ENCODE measurements at regions not wholly inside any gene's neighbourhood (a gene's known extent, or its start where the extent isn't known, plus 50 kb on each side); places are given as distances from the start of the nearest gene placed in this dataset.

- DNase-seq = no peak
- no TSS peak for BruUV-seq (replicated peaks)
- no peaks in the 10 kb centered on the region for H3K36me3 ChIP-seq (ENCODE audit: low read depth, low read length)
These were observed 130.8 kb upstream of the LARP1 start for GRCh38 chr5:154624341-154624740.

GRCh38 chr5:154620411-154620810 lies 134.8 kb upstream of the LARP1 start:
- DNase-seq = no peak
- BruUV-seq (replicated peaks) = no TSS peak
- no peaks in the 10 kb centered on the region for H3K9me2 ChIP-seq (replicated peaks; ENCODE audit: low read length)
- H2AFZ ChIP-seq (ENCODE audit: low read length) = no peak overlapping the region
- no peak overlapping the region for H3K4me3 ChIP-seq (ENCODE audit: low read length)
- intact Hi-C loops (cut with micrococcal nuclease) = no loop called here
- TF ChIP-seq, protein P1, sequence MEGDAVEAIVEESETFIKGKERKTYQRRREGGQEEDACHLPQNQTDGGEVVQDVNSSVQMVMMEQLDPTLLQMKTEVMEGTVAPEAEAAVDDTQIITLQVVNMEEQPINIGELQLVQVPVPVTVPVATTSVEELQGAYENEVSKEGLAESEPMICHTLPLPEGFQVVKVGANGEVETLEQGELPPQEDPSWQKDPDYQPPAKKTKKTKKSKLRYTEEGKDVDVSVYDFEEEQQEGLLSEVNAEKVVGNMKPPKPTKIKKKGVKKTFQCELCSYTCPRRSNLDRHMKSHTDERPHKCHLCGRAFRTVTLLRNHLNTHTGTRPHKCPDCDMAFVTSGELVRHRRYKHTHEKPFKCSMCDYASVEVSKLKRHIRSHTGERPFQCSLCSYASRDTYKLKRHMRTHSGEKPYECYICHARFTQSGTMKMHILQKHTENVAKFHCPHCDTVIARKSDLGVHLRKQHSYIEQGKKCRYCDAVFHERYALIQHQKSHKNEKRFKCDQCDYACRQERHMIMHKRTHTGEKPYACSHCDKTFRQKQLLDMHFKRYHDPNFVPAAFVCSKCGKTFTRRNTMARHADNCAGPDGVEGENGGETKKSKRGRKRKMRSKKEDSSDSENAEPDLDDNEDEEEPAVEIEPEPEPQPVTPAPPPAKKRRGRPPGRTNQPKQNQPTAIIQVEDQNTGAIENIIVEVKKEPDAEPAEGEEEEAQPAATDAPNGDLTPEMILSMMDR (conservative IDR thresholded peaks at IDR 0.05; ENCODE audit: low read depth, low read length) = no peak
- TF ChIP-seq EZH2phosphoT487 (IDR thresholded peaks at IDR 0.05; ENCODE audit: borderline replicate concordance, low read length) = no peak
- no peaks in the 10 kb centered on the region for H3K9me3 ChIP-seq (ENCODE audit: low read length)
- ATAC-seq = no peak
- H3K36me3 ChIP-seq (ENCODE audit: low read depth, low read length) = no peaks in the 10 kb centered on the region
- H3F3A ChIP-seq (ENCODE audit: low read length, unreplicated experiment) = no peaks in the 10 kb centered on the region
- H3K4me1 ChIP-seq (ENCODE audit: insufficient read depth, low read length) = no peaks in the 10 kb centered on the region
- no peak overlapping the region for H3K27ac ChIP-seq (ENCODE audit: low read length)
- POLR2A ChIA-PET (ENCODE audit: unreplicated experiment) = no interaction called here
- CTCF ChIA-PET = no interaction called here
- H3K27me3 ChIP-seq (ENCODE audit: low read length) = 0 out of 2 replicates have a peak, but pooled peaks cover 3% of the 10 kb centered on the region
- no peaks in the 10 kb centered on the region for H4K20me1 ChIP-seq (ENCODE audit: low read length)
- H3K4me2 ChIP-seq (ENCODE audit: low read length) = no peak overlapping the region
- H3K9ac ChIP-seq (ENCODE audit: low read length) = no peak overlapping the region
- no peaks in the 10 kb centered on the region for H3K79me2 ChIP-seq (ENCODE audit: low read length)

More at GRCh38 chr5:154624341-154624740, 130.8 kb upstream of the LARP1 start:
- no peaks in the 10 kb centered on the region for H3K27me3 ChIP-seq (ENCODE audit: low read length)
- intact Hi-C loops (cut with micrococcal nuclease) = no loop called here
- no peak overlapping the region for H3K27ac ChIP-seq (ENCODE audit: low read length)
- H3K4me2 ChIP-seq (ENCODE audit: low read length) = no peak overlapping the region
- TF ChIP-seq EZH2phosphoT487 (IDR thresholded peaks at IDR 0.05; ENCODE audit: borderline replicate concordance, low read length) = no peak
- TF ChIP-seq, protein P1 (conservative IDR thresholded peaks at IDR 0.05; ENCODE audit: low read depth, low read length) = no peak
- TF ChIP-seq EZH2 (IDR thresholded peaks at IDR 0.05; ENCODE audit: low read length, unreplicated experiment) = no peak
- no peaks in the 10 kb centered on the region for H3F3A ChIP-seq (ENCODE audit: low read length, unreplicated experiment)
- H3K9me2 ChIP-seq (replicated peaks; ENCODE audit: low read length) = no peaks in the 10 kb centered on the region
- POLR2A ChIA-PET (ENCODE audit: unreplicated experiment) = no interaction called here
- H3K9ac ChIP-seq (ENCODE audit: low read length) = no peak overlapping the region
- no peak for ATAC-seq
- no peaks in the 10 kb centered on the region for H3K79me2 ChIP-seq (ENCODE audit: low read length)
- no peaks in the 10 kb centered on the region for H3K4me1 ChIP-seq (ENCODE audit: insufficient read depth, low read length)
- H2AFZ ChIP-seq (ENCODE audit: low read length) = no peak overlapping the region
- no peaks in the 10 kb centered on the region for H3K9me3 ChIP-seq (ENCODE audit: low read length)
- no peak overlapping the region for H3K4me3 ChIP-seq (ENCODE audit: low read length)
- H4K20me1 ChIP-seq (ENCODE audit: low read length) = no peaks in the 10 kb centered on the region
- CTCF ChIA-PET = no interaction called here

DNA sequence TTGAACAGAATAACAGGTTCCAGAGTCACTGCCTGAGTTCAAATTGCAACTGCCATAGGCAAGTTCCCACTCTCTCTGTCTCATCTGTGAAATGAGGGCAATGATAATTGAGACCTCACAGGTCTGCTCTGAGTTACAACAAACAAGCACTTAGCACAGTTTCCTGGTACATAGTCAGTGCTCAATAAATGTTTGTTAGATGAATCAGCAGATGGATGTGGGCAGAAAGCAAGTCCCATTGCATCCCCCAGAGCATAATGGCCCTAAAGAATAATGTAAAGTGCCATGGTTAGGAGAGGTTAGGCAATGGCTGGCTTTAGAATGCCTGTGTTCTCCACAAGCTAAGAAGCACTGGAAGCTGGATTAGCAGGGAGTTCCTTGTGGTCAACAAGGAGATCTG lies 136.5 kb upstream of the LARP1 start:
- Histone ChIP-seq H3K9me2 (replicated peaks; ENCODE audit: low read length) (no peaks in the 10 kb centered on the region), H3K9ac (ENCODE audit: low read length) (no peak overlapping the region), H3K4me3 (ENCODE audit: low read length) (no peak overlapping the region), H3K27ac (ENCODE audit: low read length) (no peak overlapping the region), H3K36me3 (ENCODE audit: low read depth, low read length) (no peaks in the 10 kb centered on the region), H3K79me2 (ENCODE audit: low read length) (no peaks in the 10 kb centered on the region), H3F3A (ENCODE audit: low read length, unreplicated experiment) (no peaks in the 10 kb centered on the region), H3K4me2 (ENCODE audit: low read length) (no peak overlapping the region), H3K27me3 (ENCODE audit: low read length) (peaks cover 13% of the 10 kb centered on the region; the same call in 1 of the 2 replicates), H4K20me1 (ENCODE audit: low read length) (no peaks in the 10 kb centered on the region), H2AFZ (ENCODE audit: low read length) (no peak overlapping the region), H3K9me3 (ENCODE audit: low read length) (no peaks in the 10 kb centered on the region), H3K4me1 (ENCODE audit: insufficient read depth, low read length) (no peaks in the 10 kb centered on the region)
- no TSS peak for BruUV-seq (replicated peaks)
- CTCF ChIA-PET = no interaction called here
- ATAC-seq (no peak), DNase-seq (no peak)
- POLR2A ChIA-PET (ENCODE audit: unreplicated experiment) = no interaction called here
- TF ChIP-seq EZH2phosphoT487 (IDR thresholded peaks at IDR 0.05; ENCODE audit: borderline replicate concordance, low read length) (no peak), EZH2 (IDR thresholded peaks at IDR 0.05; ENCODE audit: low read length, unreplicated experiment) (no peak)
- TF ChIP-seq, protein P1 (conservative IDR thresholded peaks at IDR 0.05; ENCODE audit: low read depth, low read length) = no peak
- intact Hi-C loops (cut with micrococcal nuclease) = loop anchor here (10.0 kb wide), 1 partner anchor 644 kb away; no protein-coding TSS in a partner anchor
